ENCODE measurements at regions not wholly inside any gene's neighbourhood (a gene's known extent, or its start where the extent isn't known, plus 50 kb on each side); places are given as distances from the start of the nearest gene placed in this dataset.

- DNase-seq: no peak
- Mint-ChIP-seq H3K4me1 (ENCODE audit: low read depth, unreplicated experiment) (no peaks in the 10 kb centered on the region), H3K27ac (ENCODE audit: unreplicated experiment) (no peak overlapping the region), H3K4me3 (ENCODE audit: low read depth, unreplicated experiment) (no peak overlapping the region), H3K36me3 (ENCODE audit: insufficient read depth, unreplicated experiment) (no peaks in the 10 kb centered on the region), H3K27me3 (ENCODE audit: unreplicated experiment) (no peaks in the 10 kb centered on the region), H3K9me3 (ENCODE audit: low read depth, unreplicated experiment) (peaks cover 2% of the 10 kb centered on the region)
- TF ChIP-seq CTCF (IDR thresholded peaks at IDR 0.05; ENCODE audit: unreplicated experiment): no peak
- CTCF ChIA-PET: no interaction called here
- no TSS peak for BruUV-seq (replicated peaks)
- intact Hi-C loops (cut with micrococcal nuclease; ENCODE audit: unreplicated experiment): no loop called here
These were observed 402.2 kb downstream of the BCAT1 start for GRCh38 chr12:24546661-24547060.

GRCh38 chr12:24546084-24546483 lies 402.8 kb downstream of the BCAT1 start:
- TF ChIP-seq CTCF (IDR thresholded peaks at IDR 0.05; ENCODE audit: unreplicated experiment): no peak
- no TSS peak for BruUV-seq (replicated peaks)
- no peak overlapping the region for H3K27ac Mint-ChIP-seq (ENCODE audit: unreplicated experiment)

GRCh38 chr12:24544368-24544767 lies 404.5 kb downstream of the BCAT1 start:
- Mint-ChIP-seq H3K4me1 (ENCODE audit: low read depth, unreplicated experiment) (no peaks in the 10 kb centered on the region), H3K9me3 (ENCODE audit: low read depth, unreplicated experiment) (peaks cover 2% of the 10 kb centered on the region), H3K4me3 (ENCODE audit: low read depth, unreplicated experiment) (no peak overlapping the region), H3K36me3 (ENCODE audit: insufficient read depth, unreplicated experiment) (no peaks in the 10 kb centered on the region), H3K27ac (ENCODE audit: unreplicated experiment) (no peak overlapping the region), H3K27me3 (ENCODE audit: unreplicated experiment) (no peaks in the 10 kb centered on the region)
- intact Hi-C loops (cut with micrococcal nuclease; ENCODE audit: unreplicated experiment): no loop called here
- no TSS peak for BruUV-seq (replicated peaks)
- CTCF ChIA-PET: no interaction called here
- no peak for DNase-seq
- no peak for TF ChIP-seq CTCF (IDR thresholded peaks at IDR 0.05; ENCODE audit: unreplicated experiment)

More at GRCh38 chr12:24546084-24546483, 402.8 kb downstream of the BCAT1 start:
- intact Hi-C loops (cut with micrococcal nuclease; ENCODE audit: unreplicated experiment): no loop called here
- Mint-ChIP-seq H3K9me3 (ENCODE audit: low read depth, unreplicated experiment) (peaks cover 2% of the 10 kb centered on the region), H3K27me3 (ENCODE audit: unreplicated experiment) (no peaks in the 10 kb centered on the region), H3K4me3 (ENCODE audit: low read depth, unreplicated experiment) (no peak overlapping the region), H3K36me3 (ENCODE audit: insufficient read depth, unreplicated experiment) (no peaks in the 10 kb centered on the region), H3K4me1 (ENCODE audit: low read depth, unreplicated experiment) (no peaks in the 10 kb centered on the region)
- CTCF ChIA-PET: no interaction called here
- no peak for DNase-seq

- no peak for DNase-seq
- Mint-ChIP-seq H3K4me1 (ENCODE audit: low read depth, unreplicated experiment) (no peaks in the 10 kb centered on the region), H3K36me3 (ENCODE audit: insufficient read depth, unreplicated experiment) (no peaks in the 10 kb centered on the region), H3K27ac (ENCODE audit: unreplicated experiment) (no peak overlapping the region), H3K4me3 (ENCODE audit: low read depth, unreplicated experiment) (no peak overlapping the region), H3K9me3 (ENCODE audit: low read depth, unreplicated experiment) (peaks cover 2% of the 10 kb centered on the region), H3K27me3 (ENCODE audit: unreplicated experiment) (no peaks in the 10 kb centered on the region)
- TF ChIP-seq CTCF (IDR thresholded peaks at IDR 0.05; ENCODE audit: unreplicated experiment): no peak
- BruUV-seq (replicated peaks): no TSS peak
- intact Hi-C loops (cut with micrococcal nuclease; ENCODE audit: unreplicated experiment): no loop called here
- CTCF ChIA-PET: no interaction called here
These were observed 407.6 kb downstream of the BCAT1 start for GRCh38 chr12:24541193-24541871.

Data from Calu3 (cell line).